ENCODE measurements at regions not wholly inside any gene's neighbourhood (a gene's known extent, or its start where the extent isn't known, plus 50 kb on each side); places are given as distances from the start of the nearest gene placed in this dataset.
"Not testable (repeated sequence)": the region's sequence is repeated elsewhere in the genome, so short reads cannot be mapped to it uniquely, and the experiment has no call there.

DNA sequence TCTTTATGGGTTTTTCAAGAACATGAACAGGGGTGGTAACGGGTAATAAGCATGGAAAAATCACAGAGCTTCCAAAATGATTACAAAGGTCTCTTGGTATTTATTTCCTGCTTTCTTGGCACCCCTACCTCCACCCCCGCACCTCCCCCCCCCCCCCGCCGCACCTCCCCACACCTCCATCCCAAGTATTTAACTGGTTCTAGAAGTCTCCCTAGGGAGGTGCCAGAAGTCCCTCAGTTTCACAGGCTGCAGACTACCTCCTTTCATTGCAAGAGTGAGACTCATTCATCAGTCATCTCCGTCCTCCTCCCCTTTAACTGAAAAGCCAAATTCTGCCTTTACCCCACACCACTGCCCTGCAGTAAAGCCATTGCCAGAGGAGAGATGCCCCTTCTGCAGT lies 169.4 kb downstream of the ALDH1A2 start:
- no peaks in the 10 kb centered on the region for H3K79me2 ChIP-seq (ENCODE audit: control insufficient read depth, insufficient read depth, low read length)
- H2AFZ ChIP-seq (ENCODE audit: low read length), result no peak overlapping the region
- H3K4me1 ChIP-seq (ENCODE audit: control insufficient read depth, extremely low read depth, insufficient read depth, low read length), result no peaks in the 10 kb centered on the region
- no peak overlapping the region for H3K27ac ChIP-seq (ENCODE audit: insufficient read depth, low read length)
- no peak for DNase-seq (ENCODE audit: low read depth in 2 of 2)
- no peak for TF ChIP-seq EZH2 (IDR thresholded peaks at IDR 0.05; ENCODE audit: low read length, missing control alignments)
- no peak for TF ChIP-seq CTCF (conservative IDR thresholded peaks at IDR 0.05 in 1 of 2, IDR thresholded peaks at IDR 0.05 in 1 of 2; ENCODE audit: low read depth in 1 of 2, low read length in 2 of 2)
- H3K9ac ChIP-seq (ENCODE audit: insufficient read depth, low read length), result no peak overlapping the region
- no peaks in the 10 kb centered on the region for H3K9me3 ChIP-seq (ENCODE audit: control insufficient read depth, insufficient read depth, low read depth, low read length)
- no peak overlapping the region for H3K4me2 ChIP-seq (ENCODE audit: extremely low read depth, insufficient read depth, low read length)
- no peaks in the 10 kb centered on the region for H4K20me1 ChIP-seq (ENCODE audit: control insufficient read depth, extremely low read depth, insufficient read depth, low read length)
- no peaks in the 10 kb centered on the region for H3K27me3 ChIP-seq (ENCODE audit: control insufficient read depth, insufficient read depth, low read length)
- no peaks in the 10 kb centered on the region for H3K36me3 ChIP-seq (ENCODE audit: control insufficient read depth, insufficient read depth, low read length)
- H3K4me3 ChIP-seq (replicated peaks in 1 of 4; ENCODE audit: control extremely low read depth in 1 of 4, insufficient read depth in 1 of 4, low read depth in 3 of 4, low read length in 4 of 4), result no peak overlapping the region

- DNase-seq (ENCODE audit: low read depth in 2 of 2); H3K27me3 ChIP-seq (ENCODE audit: control insufficient read depth, insufficient read depth, low read length); H2AFZ ChIP-seq (ENCODE audit: low read length); H3K4me2 ChIP-seq (ENCODE audit: extremely low read depth, insufficient read depth, low read length); H3K9ac ChIP-seq (ENCODE audit: insufficient read depth, low read length); H3K9me3 ChIP-seq (ENCODE audit: control insufficient read depth, insufficient read depth, low read depth, low read length); H3K27ac ChIP-seq (ENCODE audit: insufficient read depth, low read length); H3K4me3 ChIP-seq (replicated peaks in 1 of 4; ENCODE audit: control extremely low read depth in 1 of 4, insufficient read depth in 1 of 4, low read depth in 3 of 4, low read length in 4 of 4); H3K79me2 ChIP-seq (ENCODE audit: control insufficient read depth, insufficient read depth, low read length); H3K4me1 ChIP-seq (ENCODE audit: control insufficient read depth, extremely low read depth, insufficient read depth, low read length); H3K36me3 ChIP-seq (ENCODE audit: control insufficient read depth, insufficient read depth, low read length); H4K20me1 ChIP-seq (ENCODE audit: control insufficient read depth, extremely low read depth, insufficient read depth, low read length): not testable (repeated sequence)
These were observed 168.6 kb downstream of the ALDH1A2 start for GRCh38 chr15:57896899-57897298.

- H3K9ac ChIP-seq (ENCODE audit: insufficient read depth, low read length), result no peak overlapping the region
- no peaks in the 10 kb centered on the region for H3K79me2 ChIP-seq (ENCODE audit: control insufficient read depth, insufficient read depth, low read length)
- no peak for DNase-seq (ENCODE audit: low read depth in 2 of 2)
- H3K27ac ChIP-seq (ENCODE audit: insufficient read depth, low read length), result no peak overlapping the region
- no peak overlapping the region for H3K4me2 ChIP-seq (ENCODE audit: extremely low read depth, insufficient read depth, low read length)
- no peaks in the 10 kb centered on the region for H4K20me1 ChIP-seq (ENCODE audit: control insufficient read depth, extremely low read depth, insufficient read depth, low read length)
- no peak overlapping the region for H2AFZ ChIP-seq (ENCODE audit: low read length)
- H3K4me3 ChIP-seq (replicated peaks in 1 of 4; ENCODE audit: control extremely low read depth in 1 of 4, insufficient read depth in 1 of 4, low read depth in 3 of 4, low read length in 4 of 4), result no peak overlapping the region
- no peaks in the 10 kb centered on the region for H3K27me3 ChIP-seq (ENCODE audit: control insufficient read depth, insufficient read depth, low read length)
- no peaks in the 10 kb centered on the region for H3K4me1 ChIP-seq (ENCODE audit: control insufficient read depth, extremely low read depth, insufficient read depth, low read length)
- H3K9me3 ChIP-seq (ENCODE audit: control insufficient read depth, insufficient read depth, low read depth, low read length), result no peaks in the 10 kb centered on the region
- H3K36me3 ChIP-seq (ENCODE audit: control insufficient read depth, insufficient read depth, low read length), result no peaks in the 10 kb centered on the region
- no peak for TF ChIP-seq EZH2 (IDR thresholded peaks at IDR 0.05; ENCODE audit: low read length, missing control alignments)
- TF ChIP-seq CTCF (conservative IDR thresholded peaks at IDR 0.05 in 1 of 2, IDR thresholded peaks at IDR 0.05 in 1 of 2; ENCODE audit: low read depth in 1 of 2, low read length in 2 of 2), result no peak
These were observed 167.6 kb downstream of the ALDH1A2 start for GRCh38 chr15:57897870-57898269.

DNA sequence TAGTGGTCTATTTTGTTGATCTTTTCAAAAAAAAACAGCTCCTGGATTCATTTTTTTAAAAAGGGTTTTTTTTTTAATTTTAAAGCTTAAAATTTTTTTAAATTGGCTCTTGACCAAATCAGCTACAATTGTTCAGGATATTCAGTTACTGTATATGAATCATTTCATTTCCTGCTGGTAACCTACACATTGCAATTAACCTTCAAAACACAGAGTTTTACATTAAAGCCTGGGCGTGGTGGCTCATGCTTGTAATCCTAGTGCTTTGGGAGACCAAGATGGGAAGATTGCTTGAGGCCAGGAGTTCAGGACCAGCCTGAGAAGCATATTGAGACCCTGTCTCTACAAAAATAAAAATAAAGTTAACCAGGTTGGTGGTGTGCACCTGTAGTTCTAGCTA lies 163.4 kb downstream of the ALDH1A2 start:
- no peaks in the 10 kb centered on the region for H3K36me3 ChIP-seq (ENCODE audit: control insufficient read depth, insufficient read depth, low read length)
- no peaks in the 10 kb centered on the region for H3K4me1 ChIP-seq (ENCODE audit: control insufficient read depth, extremely low read depth, insufficient read depth, low read length)
- no peak overlapping the region for H3K4me3 ChIP-seq (replicated peaks in 1 of 4; ENCODE audit: control extremely low read depth in 1 of 4, insufficient read depth in 1 of 4, low read depth in 3 of 4, low read length in 4 of 4)
- H3K9ac ChIP-seq (ENCODE audit: insufficient read depth, low read length), result no peak overlapping the region
- TF ChIP-seq EZH2 (IDR thresholded peaks at IDR 0.05; ENCODE audit: low read length, missing control alignments), result no peak
- no peak for TF ChIP-seq CTCF (conservative IDR thresholded peaks at IDR 0.05 in 1 of 2, IDR thresholded peaks at IDR 0.05 in 1 of 2; ENCODE audit: low read depth in 1 of 2, low read length in 2 of 2)
- no peaks in the 10 kb centered on the region for H3K9me3 ChIP-seq (ENCODE audit: control insufficient read depth, insufficient read depth, low read depth, low read length)
- no peak overlapping the region for H3K27ac ChIP-seq (ENCODE audit: insufficient read depth, low read length)
- no peak for DNase-seq (ENCODE audit: low read depth in 2 of 2)
- no peak overlapping the region for H2AFZ ChIP-seq (ENCODE audit: low read length)
- H4K20me1 ChIP-seq (ENCODE audit: control insufficient read depth, extremely low read depth, insufficient read depth, low read length), result no peaks in the 10 kb centered on the region
- H3K27me3 ChIP-seq (ENCODE audit: control insufficient read depth, insufficient read depth, low read length), result no peaks in the 10 kb centered on the region
- H3K79me2 ChIP-seq (ENCODE audit: control insufficient read depth, insufficient read depth, low read length), result no peaks in the 10 kb centered on the region
- no peak overlapping the region for H3K4me2 ChIP-seq (ENCODE audit: extremely low read depth, insufficient read depth, low read length)
